ENCODE measurements at regions not wholly inside any gene's neighbourhood (a gene's known extent, or its start where the extent isn't known, plus 50 kb on each side); places are given as distances from the start of the nearest gene placed in this dataset.

GRCh38 chr3:184637705-184638104 lies 74.2 kb downstream of the MAGEF1 start:
- Histone ChIP-seq H3K4me3 (peak overlapping the region in 1 of 8 donors; percentile 5), H3K27me3 (replicated peaks in 1 of 7) (peaks cover 0 to 18% (median 0%) of the 10 kb centered on the region in 7 donors), H3K27ac (peak overlapping the region in 6 of 8 donors; percentile 26 to 80 (median 54)), H3K9me3 (no peaks in the 10 kb centered on the region), H3K36me3 (no peaks in the 10 kb centered on the region), H3K4me1 (peaks cover 0 to 30% (median 3%) of the 10 kb centered on the region in 6 donors)
- 32 to 60% (median 45%) methylated on average over 2 of the region's 2 CpGs for WGBS, 5 donors
- TF ChIP-seq, protein P1, sequence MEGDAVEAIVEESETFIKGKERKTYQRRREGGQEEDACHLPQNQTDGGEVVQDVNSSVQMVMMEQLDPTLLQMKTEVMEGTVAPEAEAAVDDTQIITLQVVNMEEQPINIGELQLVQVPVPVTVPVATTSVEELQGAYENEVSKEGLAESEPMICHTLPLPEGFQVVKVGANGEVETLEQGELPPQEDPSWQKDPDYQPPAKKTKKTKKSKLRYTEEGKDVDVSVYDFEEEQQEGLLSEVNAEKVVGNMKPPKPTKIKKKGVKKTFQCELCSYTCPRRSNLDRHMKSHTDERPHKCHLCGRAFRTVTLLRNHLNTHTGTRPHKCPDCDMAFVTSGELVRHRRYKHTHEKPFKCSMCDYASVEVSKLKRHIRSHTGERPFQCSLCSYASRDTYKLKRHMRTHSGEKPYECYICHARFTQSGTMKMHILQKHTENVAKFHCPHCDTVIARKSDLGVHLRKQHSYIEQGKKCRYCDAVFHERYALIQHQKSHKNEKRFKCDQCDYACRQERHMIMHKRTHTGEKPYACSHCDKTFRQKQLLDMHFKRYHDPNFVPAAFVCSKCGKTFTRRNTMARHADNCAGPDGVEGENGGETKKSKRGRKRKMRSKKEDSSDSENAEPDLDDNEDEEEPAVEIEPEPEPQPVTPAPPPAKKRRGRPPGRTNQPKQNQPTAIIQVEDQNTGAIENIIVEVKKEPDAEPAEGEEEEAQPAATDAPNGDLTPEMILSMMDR (IDR thresholded peaks at IDR 0.05 in 8 of 11, conservative IDR thresholded peaks at IDR 0.05 in 3 of 11) = no peak
- no peak for TF ChIP-seq POLR2A (IDR thresholded peaks at IDR 0.05)
- TF ChIP-seq POLR2AphosphoS5 (IDR thresholded peaks at IDR 0.05) = no peak
- intact Hi-C loops (cut with DNase I; ENCODE audit: low total_unique reads) = no loop called here
- no peak for DNase-seq

DNA sequence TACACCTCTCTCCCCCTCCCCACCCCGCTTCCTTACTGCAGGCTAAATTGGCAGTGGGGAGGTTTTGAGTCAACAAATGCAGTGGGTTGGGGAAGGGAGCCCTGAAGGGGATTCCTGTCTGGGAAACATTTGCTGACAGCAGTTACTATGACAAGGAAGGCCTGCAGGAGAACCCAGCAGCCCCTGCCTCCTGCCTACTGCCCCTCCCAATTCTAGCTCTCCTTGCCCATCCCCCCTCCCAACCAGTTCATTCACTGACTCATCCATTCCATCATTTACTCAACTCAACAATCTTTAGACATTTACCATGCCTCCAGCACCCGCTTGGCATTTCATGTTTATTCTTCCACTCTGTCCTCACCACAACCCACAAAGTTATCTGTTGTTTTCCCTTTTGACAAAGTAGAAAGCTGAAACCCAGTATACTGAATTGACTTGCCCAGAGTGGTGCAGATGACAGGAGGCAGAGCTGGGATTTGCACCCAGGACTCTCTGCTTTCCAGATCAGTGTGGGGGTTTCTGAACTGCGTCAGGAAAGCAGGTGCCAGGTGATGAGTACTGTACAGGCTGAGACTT lies 75.0 kb downstream of the MAGEF1 start:
- intact Hi-C loops (cut with DNase I; ENCODE audit: low total_unique reads) = no loop called here
- peak overlapping the region in 4 of 8 donors; percentile 26 to 80 (median 58) for H3K27ac ChIP-seq
- H3K36me3 ChIP-seq = no peaks in the 10 kb centered on the region
- TF ChIP-seq POLR2A (IDR thresholded peaks at IDR 0.05) = no peak
- no peak for TF ChIP-seq POLR2AphosphoS5 (IDR thresholded peaks at IDR 0.05)
- TF ChIP-seq, protein P1 (IDR thresholded peaks at IDR 0.05 in 8 of 11, conservative IDR thresholded peaks at IDR 0.05 in 3 of 11) = no peak
- H3K4me1 ChIP-seq = peaks cover 0 to 30% (median 3%) of the 10 kb centered on the region in 6 donors
- no peak for DNase-seq
- peaks cover 0 to 18% (median 0%) of the 10 kb centered on the region in 7 donors for H3K27me3 ChIP-seq (replicated peaks in 1 of 7)
- H3K4me3 ChIP-seq = peak overlapping the region in 1 of 8 donors; percentile 5
- no peaks in the 10 kb centered on the region for H3K9me3 ChIP-seq
- 55 to 71% (median 69%) methylated on average over 3 of the region's 3 CpGs for WGBS, 5 donors

GRCh38 chr3:184635774-184636173 lies 74.2 kb downstream of the EPHB3 start:
- peaks cover 0 to 30% (median 3%) of the 10 kb centered on the region in 6 donors for H3K4me1 ChIP-seq
- H3K9me3 ChIP-seq = no peaks in the 10 kb centered on the region
- H3K27ac ChIP-seq = no peak overlapping the region
- DNase-seq = no peak
- no peaks in the 10 kb centered on the region for H3K36me3 ChIP-seq
- intact Hi-C loops (cut with DNase I; ENCODE audit: low total_unique reads) = no loop called here
- TF ChIP-seq POLR2AphosphoS5 (IDR thresholded peaks at IDR 0.05) = no peak
- TF ChIP-seq POLR2A (IDR thresholded peaks at IDR 0.05) = no peak
- TF ChIP-seq, protein P1 (IDR thresholded peaks at IDR 0.05 in 8 of 11, conservative IDR thresholded peaks at IDR 0.05 in 3 of 11) = no peak
- peaks cover 0 to 18% (median 0%) of the 10 kb centered on the region in 7 donors for H3K27me3 ChIP-seq (replicated peaks in 1 of 7)
- 80 to 88% (median 85%) methylated on average over 13 of the region's 13 CpGs for WGBS, 5 donors
- no peak overlapping the region for H3K4me3 ChIP-seq

- Histone ChIP-seq H3K27me3 (replicated peaks in 1 of 7) (peaks cover 0 to 18% (median 0%) of the 10 kb centered on the region in 7 donors), H3K27ac (no peak overlapping the region), H3K4me1 (peaks cover 0 to 30% (median 3%) of the 10 kb centered on the region in 6 donors), H3K4me3 (no peak overlapping the region), H3K9me3 (no peaks in the 10 kb centered on the region), H3K36me3 (no peaks in the 10 kb centered on the region)
- intact Hi-C loops (cut with DNase I; ENCODE audit: low total_unique reads) = no loop called here
- DNase-seq = no peak
- TF ChIP-seq, protein P1 (IDR thresholded peaks at IDR 0.05 in 8 of 11, conservative IDR thresholded peaks at IDR 0.05 in 3 of 11) = no peak
- TF ChIP-seq POLR2A (IDR thresholded peaks at IDR 0.05) = no peak
- no peak for TF ChIP-seq POLR2AphosphoS5 (IDR thresholded peaks at IDR 0.05)
- 36 to 54% (median 43%) methylated on average over 7 to 8 of the region's 8 CpGs for WGBS, 5 donors
Measured at GRCh38 chr3:184635126-184635525, 73.5 kb downstream of the EPHB3 start.

Data from spleen (tissue), 11 donors.